GM21576 (cell line): ENCODE measurements at regions not wholly inside any gene's neighbourhood (a gene's known extent, or its start where the extent isn't known, plus 50 kb on each side); places are given as distances from the start of the nearest gene placed in this dataset.

Experiments
- ATAC-seq: cut with Tn5 transposase; IDR thresholded peaks from one replicate; pipeline ENCODE4 v1.9.1; 2021; ENCODE audit warnings: mild to moderate bottlenecking, moderate library complexity; ENCODE audit not compliant: unreplicated experiment

GRCh38 chr3:70899816-70900215 lies 587.4 kb upstream of the MDFIC2 start:
- no peak for ATAC-seq

GRCh38 chr3:70890020-70890394 lies 577.6 kb upstream of the MDFIC2 start:
- ATAC-seq = no peak

- no peak for ATAC-seq
Observed at GRCh38 chr3:70889162-70890019, 577.0 kb upstream of the MDFIC2 start.

- ATAC-seq = no peak
Observed at GRCh38 chr3:70885636-70886035, 573.2 kb upstream of the MDFIC2 start.

- no peak for ATAC-seq
Observed at GRCh38 chr3:70882104-70882503, 569.7 kb upstream of the MDFIC2 start.

- no peak for ATAC-seq
Observed at GRCh38 chr3:70880421-70880820, 568.0 kb upstream of the MDFIC2 start.

GRCh38 chr3:70876154-70876553 lies 563.7 kb upstream of the MDFIC2 start:
- ATAC-seq = no peak

- no peak for ATAC-seq
Observed at GRCh38 chr3:70874196-70874595, 561.8 kb upstream of the MDFIC2 start.

GRCh38 chr3:70873686-70874085 lies 561.2 kb upstream of the MDFIC2 start:
- no peak for ATAC-seq

- ATAC-seq = no peak
Observed at GRCh38 chr3:70871909-70872656, 559.6 kb upstream of the MDFIC2 start.

GRCh38 chr3:70870576-70870975 lies 558.1 kb upstream of the MDFIC2 start:
- ATAC-seq = no peak

GRCh38 chr3:70868561-70868960 lies 556.1 kb upstream of the MDFIC2 start:
- no peak for ATAC-seq

- ATAC-seq = no peak
Observed at GRCh38 chr3:70863049-70863448, 550.6 kb upstream of the MDFIC2 start.

GRCh38 chr3:70861855-70862254 lies 549.4 kb upstream of the MDFIC2 start:
- no peak for ATAC-seq

- ATAC-seq = no peak
Observed at GRCh38 chr3:70861234-70861633, 548.8 kb upstream of the MDFIC2 start.

- ATAC-seq = no peak
Observed at GRCh38 chr3:70857916-70858315, 545.5 kb upstream of the MDFIC2 start.

- no peak for ATAC-seq
Observed at GRCh38 chr3:70856414-70857162, 544.1 kb upstream of the MDFIC2 start.

GRCh38 chr3:70855149-70855548 lies 542.7 kb upstream of the MDFIC2 start:
- no peak for ATAC-seq

- no peak for ATAC-seq
Observed at GRCh38 chr3:70854108-70854507, 541.7 kb upstream of the MDFIC2 start.

- no peak for ATAC-seq
Observed at GRCh38 chr3:70853161-70853944, 540.9 kb upstream of the MDFIC2 start.
